Spleen (tissue), 7 donors: ENCODE measurements at regions not wholly inside any gene's neighbourhood (a gene's known extent, or its start where the extent isn't known, plus 50 kb on each side); places are given as distances from the start of the nearest gene placed in this dataset.

Experiments
- POLR2A ChIP-seq, 3 donors: fragments of 450-650 bp; IDR thresholded peaks; one replicate each; pipeline ENCODE4 v1.5.1; 2017; ENCODE audit warnings: antibody characterized with exemption in 3 of 3, mild to moderate bottlenecking in 1 of 3
- POLR2AphosphoS5 ChIP-seq, 3 donors: sonication (generic); formaldehyde crosslinking; IDR thresholded peaks; one replicate each; pipeline ENCODE4 v1.5.1; 2017; ENCODE audit warnings: antibody characterized with exemption in 3 of 3
- TF ChIP-seq, protein P1 (sequence below), 11 experiments: fragments of 200-600 bp in 7 of 11; fragments of 450-650 bp in 4 of 11; sonication (generic) in 4 of 11; IDR thresholded peaks in 8 of 11; conservative IDR thresholded peaks in 3 of 11; 1 replicate in 7 of 11; 2 replicates in 4 of 11; pipeline versions ENCODE4 v1.4.0 to v1.8.0; 2016 to 2021; ENCODE audit warnings: antibody characterized with exemption in 11 of 11, inconsistent platforms in 4 of 11, mild to moderate bottlenecking in 1 of 11
- donor health status: DM: no; HTN: no; CAD: no; lungs with moderate emphysema.
- donor health status: DM: no; HTN: no; CAD: no.
- donor health status: DM: no; HTN: no; CAD: no.

DNA sequence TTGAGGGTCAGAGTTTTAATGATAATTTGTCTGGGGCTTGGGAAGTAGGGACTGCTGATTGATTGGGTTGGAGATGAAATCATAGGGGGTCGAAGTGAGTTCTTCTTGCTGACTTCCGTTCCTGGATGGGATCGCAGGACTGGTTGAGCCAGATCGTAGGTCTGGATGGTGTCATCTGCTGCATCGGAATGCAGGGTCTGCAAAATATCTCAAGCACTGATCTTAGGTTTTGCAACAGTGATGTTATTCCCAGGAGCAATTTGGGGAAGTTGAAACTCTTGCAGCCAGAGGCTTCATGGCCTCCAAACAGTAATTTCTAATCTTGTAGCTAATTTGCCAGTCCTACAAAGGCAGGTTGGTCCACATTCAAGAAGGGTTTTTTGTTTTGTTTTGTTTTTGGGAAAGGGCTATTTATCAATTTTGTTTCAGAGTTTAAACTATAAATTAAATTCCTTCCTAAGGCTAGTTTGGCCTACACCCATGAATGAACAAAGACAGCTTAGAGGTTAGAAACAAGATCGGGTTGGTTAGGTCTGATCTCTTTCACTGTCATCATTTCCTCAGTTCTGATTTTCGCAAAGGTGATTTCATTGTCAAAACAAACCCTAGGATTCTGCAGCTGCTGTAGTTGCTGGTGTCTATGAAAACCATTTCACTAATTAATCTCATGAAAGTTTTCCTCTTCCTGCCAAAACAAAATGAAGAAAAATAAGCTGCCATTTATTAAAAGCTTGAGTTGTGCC is 388.0 kb downstream of the TMEM232 start:
- TF ChIP-seq POLR2A (IDR thresholded peaks at IDR 0.05), result no peak
- TF ChIP-seq POLR2AphosphoS5 (IDR thresholded peaks at IDR 0.05), result no peak
- TF ChIP-seq, protein P1, sequence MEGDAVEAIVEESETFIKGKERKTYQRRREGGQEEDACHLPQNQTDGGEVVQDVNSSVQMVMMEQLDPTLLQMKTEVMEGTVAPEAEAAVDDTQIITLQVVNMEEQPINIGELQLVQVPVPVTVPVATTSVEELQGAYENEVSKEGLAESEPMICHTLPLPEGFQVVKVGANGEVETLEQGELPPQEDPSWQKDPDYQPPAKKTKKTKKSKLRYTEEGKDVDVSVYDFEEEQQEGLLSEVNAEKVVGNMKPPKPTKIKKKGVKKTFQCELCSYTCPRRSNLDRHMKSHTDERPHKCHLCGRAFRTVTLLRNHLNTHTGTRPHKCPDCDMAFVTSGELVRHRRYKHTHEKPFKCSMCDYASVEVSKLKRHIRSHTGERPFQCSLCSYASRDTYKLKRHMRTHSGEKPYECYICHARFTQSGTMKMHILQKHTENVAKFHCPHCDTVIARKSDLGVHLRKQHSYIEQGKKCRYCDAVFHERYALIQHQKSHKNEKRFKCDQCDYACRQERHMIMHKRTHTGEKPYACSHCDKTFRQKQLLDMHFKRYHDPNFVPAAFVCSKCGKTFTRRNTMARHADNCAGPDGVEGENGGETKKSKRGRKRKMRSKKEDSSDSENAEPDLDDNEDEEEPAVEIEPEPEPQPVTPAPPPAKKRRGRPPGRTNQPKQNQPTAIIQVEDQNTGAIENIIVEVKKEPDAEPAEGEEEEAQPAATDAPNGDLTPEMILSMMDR (IDR thresholded peaks at IDR 0.05 in 8 of 11, conservative IDR thresholded peaks at IDR 0.05 in 3 of 11), result no peak
